SJCRH30 (cell line): ENCODE measurements at regions not wholly inside any gene's neighbourhood (a gene's known extent, or its start where the extent isn't known, plus 50 kb on each side); places are given as distances from the start of the nearest gene placed in this dataset.

ENCODE experiments used
- DNase-seq, 2 experiments: peaks; one replicate each; pipeline ENCODE4 v3.0.0-alpha.2; 2015 to 2020
- H3K27ac ChIP-seq: fragments of 250-450 bp; sonication (Bioruptor Pico); 2 replicates; pipeline ENCODE4 v1.5.1; 2020; ENCODE audit warnings: mild to moderate bottlenecking, moderate library complexity
- H3K27me3 ChIP-seq: fragments of 250-450 bp; sonication (Bioruptor Pico); 2 replicates; pipeline ENCODE4 v1.5.1; 2020; ENCODE audit warnings: mild to moderate bottlenecking, moderate library complexity
- H3K36me3 ChIP-seq: fragments of 250-450 bp; sonication (Bioruptor Pico); 2 replicates; pipeline ENCODE4 v1.5.1; 2020; ENCODE audit warnings: mild to moderate bottlenecking, moderate library complexity
- H3K4me1 ChIP-seq: fragments of 250-450 bp; sonication (Bioruptor Pico); 2 replicates; pipeline ENCODE4 v1.5.1; 2020; ENCODE audit warnings: mild to moderate bottlenecking, moderate library complexity
- H3K4me3 ChIP-seq: fragments of 250-450 bp; sonication (Bioruptor Pico); 2 replicates; pipeline ENCODE4 v1.5.1; 2020; ENCODE audit warnings: mild to moderate bottlenecking, moderate library complexity
- H3K9me3 ChIP-seq: fragments of 250-450 bp; sonication (Bioruptor Pico); replicated peaks from 2 replicates; pipeline ENCODE4 v1.5.1; 2020; ENCODE audit warnings: mild to moderate bottlenecking, moderate library complexity

DNA sequence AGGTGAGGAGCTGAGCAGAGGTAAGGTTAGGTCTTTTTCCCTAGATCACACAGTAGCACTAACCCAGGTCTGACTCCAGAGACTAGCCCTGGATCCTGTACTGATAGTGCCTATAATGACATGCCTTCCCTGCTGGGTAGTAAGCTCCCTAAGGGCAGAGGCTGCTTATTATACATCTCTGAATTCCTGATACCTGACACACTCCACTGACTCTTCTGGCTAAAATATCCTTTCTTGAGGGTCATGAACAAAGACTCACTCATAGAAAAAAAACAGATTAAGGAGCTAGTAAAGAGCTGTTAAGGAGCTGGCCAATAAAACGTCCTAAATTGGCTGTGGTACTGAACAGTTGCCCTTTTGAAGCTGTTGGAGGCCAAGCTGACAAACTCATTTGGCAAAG, 149.0 kb upstream of the ITGA1 start:
- Histone ChIP-seq H3K27me3 (no peaks in the 10 kb centered on the region), H3K36me3 (no peaks in the 10 kb centered on the region), H3K27ac (no peak overlapping the region), H3K4me3 (no peak overlapping the region), H3K9me3 (no peaks in the 10 kb centered on the region), H3K4me1 (no peaks in the 10 kb centered on the region)
- DNase-seq = no peak

DNA sequence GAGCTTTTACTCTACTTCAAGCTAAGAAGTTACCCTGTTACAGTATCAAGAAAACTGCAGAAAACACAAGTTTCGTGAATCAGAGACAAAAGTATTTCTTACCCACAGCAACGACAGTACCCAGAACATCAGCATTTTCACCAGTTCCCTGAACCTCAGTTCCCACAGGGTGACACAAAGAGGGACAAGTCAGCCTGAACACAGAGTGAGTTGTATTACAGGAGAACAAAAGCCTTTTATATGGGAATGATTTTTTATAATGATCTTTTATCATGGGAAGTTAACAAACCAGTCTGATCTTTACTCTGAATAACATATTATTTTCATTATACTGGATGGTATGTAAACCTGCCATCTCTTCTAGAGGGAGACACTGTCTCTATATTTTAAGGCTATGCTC, 139.0 kb upstream of the ITGA1 start:
- H3K4me3 ChIP-seq = no peak overlapping the region
- DNase-seq = no peak
- no peaks in the 10 kb centered on the region for H3K36me3 ChIP-seq
- no peaks in the 10 kb centered on the region for H3K4me1 ChIP-seq
- H3K27ac ChIP-seq = no peak overlapping the region
- no peaks in the 10 kb centered on the region for H3K9me3 ChIP-seq
- no peaks in the 10 kb centered on the region for H3K27me3 ChIP-seq

DNA sequence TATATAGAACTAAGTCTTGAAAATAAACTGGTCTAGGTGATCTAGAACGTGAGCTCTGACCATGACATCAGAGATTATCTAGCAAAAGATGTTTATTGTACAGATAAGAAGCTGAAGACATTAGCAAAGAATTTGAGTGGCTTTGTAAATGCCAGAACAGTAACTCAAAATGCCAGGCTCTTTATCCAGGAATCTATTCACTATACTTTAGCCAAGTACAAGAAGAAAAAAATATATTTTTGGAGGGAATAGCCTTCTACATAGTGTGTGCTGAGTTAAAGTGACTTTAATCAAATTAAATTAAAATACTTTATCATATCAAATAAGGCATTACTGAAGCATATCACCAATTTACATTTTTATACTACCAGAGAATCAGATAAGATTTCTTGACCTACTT, 132.6 kb upstream of the ITGA1 start:
- Histone ChIP-seq H3K4me1 (no peaks in the 10 kb centered on the region), H3K9me3 (no peaks in the 10 kb centered on the region), H3K27ac (no peak overlapping the region), H3K36me3 (no peaks in the 10 kb centered on the region), H3K4me3 (no peak overlapping the region), H3K27me3 (no peaks in the 10 kb centered on the region)
- no peak for DNase-seq

DNA sequence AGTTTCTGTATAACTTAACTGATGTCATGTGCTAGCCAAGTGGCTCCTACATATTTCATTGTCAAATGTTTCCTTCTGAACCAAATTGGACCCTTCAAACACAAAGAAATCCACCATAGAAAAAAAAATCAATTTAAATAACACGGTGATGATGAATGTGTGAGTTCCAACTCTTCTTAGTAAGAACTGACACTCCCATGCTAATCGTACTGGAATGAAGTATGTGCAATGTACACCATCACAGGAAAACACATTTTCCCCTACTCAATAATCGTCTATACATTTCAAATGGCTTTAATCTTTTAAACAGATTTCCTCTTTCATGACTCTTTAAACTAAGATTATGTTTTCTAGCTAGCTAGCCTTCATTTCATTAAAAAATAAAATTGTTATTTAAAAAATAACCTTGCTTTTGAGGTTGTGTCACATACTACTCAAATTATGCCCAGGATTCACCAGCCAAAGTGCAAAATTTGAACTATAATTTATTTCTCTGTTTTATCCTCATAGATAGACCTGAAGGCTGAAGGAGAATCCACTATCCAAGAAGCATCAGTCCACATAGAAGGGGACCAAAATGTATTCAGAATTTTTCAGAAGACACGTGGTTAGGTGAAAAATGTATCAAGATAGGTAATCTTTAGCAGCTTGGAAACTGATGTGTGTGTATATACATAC, 131.0 kb upstream of the ITGA1 start:
- no peaks in the 10 kb centered on the region for H3K27me3 ChIP-seq

DNA sequence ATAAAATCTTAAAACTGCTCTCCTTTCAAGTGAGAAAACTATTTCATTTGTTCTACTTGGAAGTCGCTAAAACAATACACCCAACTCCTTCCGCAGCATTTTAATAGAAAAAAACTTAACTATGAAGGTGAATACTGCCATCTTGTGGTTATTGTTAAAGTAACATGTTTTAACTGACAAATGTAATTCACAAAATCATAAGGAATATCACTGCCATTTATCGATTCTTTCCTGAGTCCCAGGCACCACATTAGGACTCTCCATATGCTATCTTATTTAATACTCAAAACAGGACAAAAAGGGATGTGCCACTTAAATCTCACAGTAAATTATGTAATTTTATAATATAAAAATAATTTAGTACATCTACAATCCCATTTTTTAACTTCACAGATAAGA, 130.5 kb upstream of the ITGA1 start:
- Histone ChIP-seq H3K4me3 (no peak overlapping the region), H3K27ac (no peak overlapping the region), H3K36me3 (no peaks in the 10 kb centered on the region), H3K27me3 (no peaks in the 10 kb centered on the region), H3K9me3 (no peaks in the 10 kb centered on the region), H3K4me1 (0 out of 2 replicates have a peak, but pooled peaks cover 6% of the 10 kb centered on the region)
- peak in 1 of 2 experiments; percentile 57 for DNase-seq

More for the DNA sequence above, 131.0 kb upstream of the ITGA1 start:
- Histone ChIP-seq H3K27ac (no peak overlapping the region), H3K4me3 (no peak overlapping the region), H3K9me3 (no peaks in the 10 kb centered on the region), H3K4me1 (0 out of 2 replicates have a peak, but pooled peaks cover under 1% of the 10 kb centered on the region), H3K36me3 (no peaks in the 10 kb centered on the region)
- no peak for DNase-seq

DNA sequence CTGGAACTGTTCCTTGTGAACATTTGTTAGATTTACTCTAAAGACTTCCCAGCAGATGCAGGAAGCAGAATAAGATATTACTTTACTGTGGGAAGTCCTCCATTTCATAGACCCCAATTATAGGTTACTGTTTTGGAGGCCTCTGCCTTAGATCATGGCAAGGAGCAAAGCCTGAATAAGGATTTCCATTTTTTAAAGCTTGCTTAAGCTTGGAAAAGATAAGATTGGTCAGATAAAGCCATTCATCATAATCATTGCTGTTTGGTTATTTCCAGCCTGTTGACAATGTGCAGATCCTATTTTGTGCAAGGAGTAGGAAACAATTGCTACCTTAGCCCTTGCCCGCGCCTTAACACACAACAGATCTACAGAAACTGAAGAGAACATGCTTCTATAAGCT, 129.5 kb upstream of the ITGA1 start:
- DNase-seq = no peak

DNA sequence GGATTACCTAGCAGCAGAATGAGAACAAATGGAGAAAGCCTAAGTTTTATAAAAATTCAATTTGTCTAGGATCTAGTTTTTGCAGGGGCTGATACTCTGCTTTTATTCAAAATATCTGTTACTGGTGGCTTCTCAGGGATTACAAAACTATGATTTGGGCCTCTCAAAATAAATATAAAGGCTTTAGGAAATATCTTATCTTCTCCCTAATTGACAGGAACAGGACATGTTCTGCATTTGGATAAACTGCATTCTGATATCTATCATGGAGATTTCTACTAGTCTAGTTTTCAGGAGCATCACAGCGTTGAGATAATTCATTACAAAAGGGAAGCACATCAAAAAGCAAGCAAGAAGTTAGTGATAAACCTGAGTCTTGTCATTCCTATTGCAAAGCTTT, 127.1 kb upstream of the ITGA1 start:
- no peak overlapping the region for H3K4me3 ChIP-seq
- no peaks in the 10 kb centered on the region for H3K27me3 ChIP-seq
- no peak overlapping the region for H3K27ac ChIP-seq
- no peak for DNase-seq
- 0 out of 2 replicates have a peak, but pooled peaks cover 6% of the 10 kb centered on the region for H3K4me1 ChIP-seq
- H3K36me3 ChIP-seq = no peaks in the 10 kb centered on the region
- H3K9me3 ChIP-seq = no peaks in the 10 kb centered on the region

More for the DNA sequence above, 129.5 kb upstream of the ITGA1 start:
- Histone ChIP-seq H3K9me3 (no peaks in the 10 kb centered on the region), H3K27me3 (no peaks in the 10 kb centered on the region), H3K36me3 (no peaks in the 10 kb centered on the region), H3K27ac (no peak overlapping the region), H3K4me1 (0 out of 2 replicates have a peak, but pooled peaks cover 6% of the 10 kb centered on the region), H3K4me3 (no peak overlapping the region)

DNA sequence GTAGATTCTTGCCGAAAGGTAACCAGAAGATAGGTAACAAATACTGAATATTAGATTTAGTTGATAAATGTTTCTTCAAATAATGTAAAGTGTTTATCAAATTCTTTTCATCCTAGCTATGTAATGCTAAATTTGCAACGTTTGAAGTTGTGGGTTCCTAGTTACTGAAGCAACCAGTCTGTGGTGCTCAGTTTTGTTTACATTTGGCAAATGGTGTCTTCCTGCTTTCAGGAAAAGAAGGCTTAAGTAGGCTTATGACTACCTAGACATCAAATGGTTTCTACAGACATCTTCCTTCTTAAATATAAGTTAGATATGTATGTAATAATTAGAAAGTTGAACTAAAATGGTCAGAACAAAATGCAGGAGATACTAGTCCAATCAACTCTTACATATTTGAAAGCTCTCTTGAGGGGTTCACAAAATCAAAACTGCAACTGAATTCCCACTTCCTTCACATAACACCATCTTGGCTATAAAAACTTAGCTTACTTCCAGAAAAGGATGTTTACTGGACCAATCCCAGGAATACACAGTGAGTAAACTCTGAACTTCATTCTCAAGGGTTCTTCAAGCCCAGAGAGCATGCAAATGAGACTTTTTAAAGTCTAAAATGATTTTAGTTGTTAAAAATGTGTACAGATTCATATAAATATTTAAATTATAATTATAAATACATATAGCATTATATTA, 125.7 kb upstream of the ITGA1 start:
- Histone ChIP-seq H3K27ac (no peak overlapping the region), H3K36me3 (no peaks in the 10 kb centered on the region), H3K4me1 (0 out of 2 replicates have a peak, but pooled peaks cover 6% of the 10 kb centered on the region), H3K27me3 (no peaks in the 10 kb centered on the region; the same call in 1 of the 2 replicates), H3K9me3 (no peaks in the 10 kb centered on the region), H3K4me3 (no peak overlapping the region)
- peak in 1 of 2 experiments; percentile 19 for DNase-seq

DNA sequence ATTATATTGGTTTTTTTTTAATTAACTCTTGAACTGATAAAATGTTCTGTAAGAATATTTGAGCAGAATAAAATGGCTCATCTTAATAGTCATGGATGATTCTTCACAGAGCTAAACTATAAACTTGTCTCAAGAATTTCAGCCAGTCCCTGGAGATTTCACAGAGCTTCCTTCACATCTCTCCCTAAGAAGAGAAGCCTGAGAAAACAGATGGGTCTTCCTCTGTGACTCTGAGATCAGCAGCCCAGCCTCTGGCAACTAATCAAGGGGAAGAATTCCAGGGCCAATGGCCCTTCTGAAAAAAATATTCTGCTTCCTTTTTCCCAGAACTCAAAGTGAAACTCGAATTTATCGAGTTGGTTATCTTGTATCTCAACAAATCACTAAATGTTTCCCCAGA, 122.2 kb upstream of the ITGA1 start:
- no peak overlapping the region for H3K27ac ChIP-seq
- H3K4me3 ChIP-seq = no peak overlapping the region
- no peaks in the 10 kb centered on the region; the same call in 1 of the 2 replicates for H3K27me3 ChIP-seq
- H3K36me3 ChIP-seq = no peaks in the 10 kb centered on the region
- H3K4me1 ChIP-seq = 0 out of 2 replicates have a peak, but pooled peaks cover 6% of the 10 kb centered on the region
- no peaks in the 10 kb centered on the region for H3K9me3 ChIP-seq
- DNase-seq = no peak

DNA sequence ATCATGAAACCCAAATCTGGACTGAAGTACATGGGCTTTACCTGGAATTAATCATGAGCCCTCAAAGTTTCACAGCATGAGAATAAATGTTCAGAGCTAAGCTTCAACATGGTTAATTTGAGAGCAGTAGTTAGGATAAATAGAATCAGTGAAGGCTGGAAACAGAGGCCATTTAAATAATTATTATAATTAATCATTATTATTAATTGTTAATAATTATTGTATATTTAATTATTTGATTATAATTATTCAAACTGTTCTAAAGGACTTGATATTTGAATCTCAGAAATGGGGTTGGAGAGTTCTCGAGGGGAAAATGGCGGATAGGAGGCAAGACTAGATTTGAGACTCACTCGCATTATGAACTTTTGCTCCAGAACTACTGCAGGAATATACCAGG, 119.6 kb upstream of the ITGA1 start:
- Histone ChIP-seq H3K27ac (no peak overlapping the region), H3K27me3 (no peaks in the 10 kb centered on the region; the same call in 1 of the 2 replicates), H3K4me3 (no peak overlapping the region), H3K36me3 (no peaks in the 10 kb centered on the region), H3K9me3 (no peaks in the 10 kb centered on the region), H3K4me1 (no peaks in the 10 kb centered on the region)
- DNase-seq = no peak

DNA sequence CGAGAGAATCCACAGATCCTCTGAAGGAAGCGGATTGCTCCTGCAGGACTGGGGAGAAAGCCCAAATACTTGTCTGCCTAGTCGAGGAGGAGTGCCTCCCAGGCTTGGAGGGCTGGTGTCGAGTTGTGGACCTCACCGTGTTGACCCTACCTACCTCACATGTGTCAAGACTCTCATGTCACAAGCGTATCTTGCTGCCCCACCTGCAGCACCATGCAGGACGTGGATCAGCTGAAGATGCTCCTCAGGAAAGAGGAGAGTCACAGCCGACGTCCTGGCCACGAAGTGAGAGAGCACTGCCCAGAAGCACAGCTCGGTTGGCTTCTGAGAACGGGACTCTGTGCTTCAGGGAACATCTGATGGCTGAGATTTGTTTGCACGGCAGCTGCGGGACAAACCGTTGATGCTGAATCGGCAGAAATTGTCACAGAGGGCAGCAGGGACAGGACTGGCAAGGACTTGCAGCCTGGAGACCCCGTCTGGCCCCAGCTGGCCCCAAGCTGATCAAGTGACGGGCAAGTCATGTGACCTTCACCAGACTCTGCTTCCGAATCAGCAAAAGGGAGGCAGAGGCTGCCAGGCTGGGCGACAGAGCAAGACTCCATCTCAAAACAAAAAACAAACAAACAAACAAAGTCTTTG, 119.1 kb upstream of the ITGA1 start:
- no peak overlapping the region for H3K4me3 ChIP-seq
- no peak overlapping the region for H3K27ac ChIP-seq
- peak; percentile 34 to 37 for DNase-seq
- no peaks in the 10 kb centered on the region for H3K4me1 ChIP-seq
- no peaks in the 10 kb centered on the region for H3K9me3 ChIP-seq
- H3K36me3 ChIP-seq = no peaks in the 10 kb centered on the region
- H3K27me3 ChIP-seq = no peaks in the 10 kb centered on the region; the same call in 1 of the 2 replicates

DNA sequence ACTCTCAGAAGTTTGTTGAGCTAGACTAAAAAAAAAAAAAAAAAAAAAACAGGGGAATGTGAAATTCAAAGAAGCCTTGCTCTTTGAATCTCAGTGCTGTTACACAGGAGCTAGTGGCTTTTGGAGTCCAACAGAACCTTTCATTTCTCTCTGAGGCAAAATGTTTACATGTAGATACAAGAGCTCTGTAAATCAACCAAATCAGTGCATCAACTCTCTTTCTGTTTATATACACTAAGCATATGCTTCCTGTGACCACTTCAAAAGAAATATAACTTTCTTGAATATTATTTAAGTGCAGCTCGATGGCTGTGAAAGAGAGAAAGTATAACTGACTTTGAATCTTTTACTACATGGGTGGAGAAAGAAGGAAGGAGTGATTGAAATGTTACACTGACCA, 115.3 kb upstream of the ITGA1 start:
- Histone ChIP-seq H3K36me3 (no peaks in the 10 kb centered on the region), H3K4me3 (no peak overlapping the region), H3K4me1 (peaks cover 9% of the 10 kb centered on the region; the same call in 1 of the 2 replicates), H3K27ac (no peak overlapping the region), H3K9me3 (no peaks in the 10 kb centered on the region), H3K27me3 (no peaks in the 10 kb centered on the region)
- DNase-seq = no peak

DNA sequence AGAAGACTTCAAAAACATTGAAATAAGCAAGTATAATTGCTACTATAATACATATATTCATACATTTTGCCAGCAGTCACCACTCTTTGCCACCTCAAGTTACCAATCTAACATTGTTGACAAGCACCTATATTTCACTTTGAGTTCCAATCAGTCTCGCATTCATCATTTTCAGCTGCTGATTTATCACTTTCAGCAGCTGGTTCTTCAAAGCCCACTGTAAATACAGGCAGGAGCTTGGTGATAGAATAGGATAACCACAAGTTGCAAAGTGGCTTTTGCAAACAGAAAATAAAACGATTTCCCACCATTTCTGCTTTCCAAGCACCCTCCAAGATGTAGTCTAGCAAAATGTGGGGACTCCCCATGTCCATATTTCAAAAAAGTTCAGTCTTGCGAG, 114.2 kb upstream of the ITGA1 start:
- Histone ChIP-seq H3K36me3 (no peaks in the 10 kb centered on the region), H3K27ac (no peak overlapping the region), H3K9me3 (no peaks in the 10 kb centered on the region), H3K4me3 (no peak overlapping the region), H3K4me1 (peaks cover 9% of the 10 kb centered on the region; the same call in 1 of the 2 replicates), H3K27me3 (no peaks in the 10 kb centered on the region)
- no peak for DNase-seq

DNA sequence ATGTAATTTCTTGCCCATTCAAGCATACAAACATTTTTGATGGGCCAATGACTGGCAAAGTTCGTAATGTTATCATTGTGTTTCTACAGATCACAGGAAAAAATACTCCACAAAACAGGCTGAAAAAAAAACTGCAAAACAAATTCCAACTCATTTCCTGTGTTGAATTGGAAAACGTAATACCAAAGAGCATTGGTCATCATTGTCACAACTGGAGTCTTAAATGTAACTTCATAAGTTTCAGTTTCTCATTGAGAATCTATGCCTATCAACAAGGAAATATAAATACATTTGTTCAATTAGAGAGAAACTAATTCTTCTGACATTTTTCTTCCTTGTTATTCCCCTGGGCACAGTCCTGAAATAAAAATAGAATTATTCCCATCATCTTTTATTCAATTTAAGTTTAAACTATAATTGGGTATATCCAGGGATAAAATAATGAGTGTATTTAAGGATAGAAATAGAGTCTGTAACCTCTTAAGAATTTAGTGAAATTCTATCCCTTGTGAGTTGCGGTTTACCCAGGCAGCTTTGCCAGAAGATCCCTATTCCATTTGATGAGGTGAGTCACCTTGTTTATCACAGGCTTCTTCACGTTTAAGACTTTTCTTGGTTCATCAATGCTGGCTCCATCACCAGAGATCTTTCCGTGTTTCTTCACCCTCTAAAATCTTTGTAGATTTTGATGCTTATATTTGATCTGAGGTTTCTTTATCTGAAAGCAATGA, 112.7 kb upstream of the ITGA1 start:
- DNase-seq = peak in 1 of 2 experiments; percentile 19
- Histone ChIP-seq H3K4me3 (no peak overlapping the region), H3K36me3 (no peaks in the 10 kb centered on the region), H3K27ac (no peak overlapping the region), H3K27me3 (no peaks in the 10 kb centered on the region), H3K9me3 (no peaks in the 10 kb centered on the region), H3K4me1 (peaks cover 9% of the 10 kb centered on the region; the same call in 1 of the 2 replicates)
